Transverse colon (tissue), 4 donors: ENCODE measurements at regions not wholly inside any gene's neighbourhood (a gene's known extent, or its start where the extent isn't known, plus 50 kb on each side); places are given as distances from the start of the nearest gene placed in this dataset.

Experiments used
- EP300 ChIP-seq: sonication (generic); formaldehyde crosslinking; IDR thresholded peaks from one replicate; pipeline ENCODE4 v1.6.1; 2017; ENCODE audit warnings: antibody characterized with exemption, low read depth
- POLR2A ChIP-seq: fragments of 450-650 bp; IDR thresholded peaks from one replicate; pipeline ENCODE4 v1.6.1; 2016; ENCODE audit warnings: antibody characterized with exemption, mild to moderate bottlenecking, moderate library complexity
- POLR2AphosphoS5 ChIP-seq, 3 donors: sonication (generic); formaldehyde crosslinking; IDR thresholded peaks; one replicate each; pipeline ENCODE4 v1.6.1; 2016; ENCODE audit warnings: antibody characterized with exemption in 3 of 3
- TF ChIP-seq, protein P1 (sequence below), 5 experiments: fragments of 200-600 bp in 3 of 5; fragments of 450-650 bp in 2 of 5; sonication (generic) in 3 of 5; IDR thresholded peaks; 1 replicate in 2 of 5; 2 replicates in 3 of 5; pipeline ENCODE4 v1.5.1; 2016 to 2017; ENCODE audit warnings: antibody characterized with exemption in 5 of 5, inconsistent platforms in 3 of 5, mild to moderate bottlenecking in 2 of 5, moderate library complexity in 1 of 5

- TF ChIP-seq, protein P1, sequence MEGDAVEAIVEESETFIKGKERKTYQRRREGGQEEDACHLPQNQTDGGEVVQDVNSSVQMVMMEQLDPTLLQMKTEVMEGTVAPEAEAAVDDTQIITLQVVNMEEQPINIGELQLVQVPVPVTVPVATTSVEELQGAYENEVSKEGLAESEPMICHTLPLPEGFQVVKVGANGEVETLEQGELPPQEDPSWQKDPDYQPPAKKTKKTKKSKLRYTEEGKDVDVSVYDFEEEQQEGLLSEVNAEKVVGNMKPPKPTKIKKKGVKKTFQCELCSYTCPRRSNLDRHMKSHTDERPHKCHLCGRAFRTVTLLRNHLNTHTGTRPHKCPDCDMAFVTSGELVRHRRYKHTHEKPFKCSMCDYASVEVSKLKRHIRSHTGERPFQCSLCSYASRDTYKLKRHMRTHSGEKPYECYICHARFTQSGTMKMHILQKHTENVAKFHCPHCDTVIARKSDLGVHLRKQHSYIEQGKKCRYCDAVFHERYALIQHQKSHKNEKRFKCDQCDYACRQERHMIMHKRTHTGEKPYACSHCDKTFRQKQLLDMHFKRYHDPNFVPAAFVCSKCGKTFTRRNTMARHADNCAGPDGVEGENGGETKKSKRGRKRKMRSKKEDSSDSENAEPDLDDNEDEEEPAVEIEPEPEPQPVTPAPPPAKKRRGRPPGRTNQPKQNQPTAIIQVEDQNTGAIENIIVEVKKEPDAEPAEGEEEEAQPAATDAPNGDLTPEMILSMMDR (IDR thresholded peaks at IDR 0.05): no peak
- TF ChIP-seq POLR2A (no peak), EP300 (no peak), POLR2AphosphoS5 (IDR thresholded peaks at IDR 0.05) (no peak)
Measured at GRCh38 chr16:55146966-55147365, 177.0 kb upstream of the IRX6 start.
